ENCODE measurements at regions not wholly inside any gene's neighbourhood (a gene's known extent, or its start where the extent isn't known, plus 50 kb on each side); places are given as distances from the start of the nearest gene placed in this dataset.

DNA sequence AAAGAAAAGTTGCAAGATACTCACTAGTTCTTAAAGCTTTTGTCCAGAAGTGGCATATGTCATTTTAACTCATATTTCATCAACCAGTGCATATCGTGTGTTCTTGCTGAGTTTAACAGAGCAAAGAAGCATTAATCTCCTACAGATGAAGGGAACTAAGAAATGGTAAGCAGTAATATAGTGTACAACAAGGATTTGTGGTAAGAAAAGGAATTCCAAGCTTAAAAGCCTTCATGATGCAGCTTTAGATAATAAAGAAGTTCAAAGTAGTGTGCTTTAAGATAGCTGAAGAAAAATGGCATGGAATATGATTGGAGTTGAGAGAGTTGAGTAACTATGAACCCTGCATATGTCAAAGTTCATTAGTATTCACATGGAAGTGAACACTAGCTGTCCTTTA, 649.8 kb upstream of the FSHR start:
- intact Hi-C loops (cut with DNase I; ENCODE audit: low total_unique reads), result no loop called here
- no peak for DNase-seq (ENCODE audit: low spot score in 2 of 2)
- H3K4me3 ChIP-seq (ENCODE audit: low read depth, poor library complexity, severe bottlenecking), result no peak overlapping the region
- TF ChIP-seq POLR2A (IDR thresholded peaks at IDR 0.05), result no peak
- 65 to 74% methylated on average over 1 of the region's 1 CpG for WGBS, 2 donors

GRCh38 chr2:49801898-49802450, 647.7 kb upstream of the FSHR start:
- DNase-seq (ENCODE audit: low spot score in 2 of 2), result no peak
- WGBS, 2 donors, result 59 to 65% methylated on average over 2 of the region's 2 CpGs
- TF ChIP-seq, protein P1, sequence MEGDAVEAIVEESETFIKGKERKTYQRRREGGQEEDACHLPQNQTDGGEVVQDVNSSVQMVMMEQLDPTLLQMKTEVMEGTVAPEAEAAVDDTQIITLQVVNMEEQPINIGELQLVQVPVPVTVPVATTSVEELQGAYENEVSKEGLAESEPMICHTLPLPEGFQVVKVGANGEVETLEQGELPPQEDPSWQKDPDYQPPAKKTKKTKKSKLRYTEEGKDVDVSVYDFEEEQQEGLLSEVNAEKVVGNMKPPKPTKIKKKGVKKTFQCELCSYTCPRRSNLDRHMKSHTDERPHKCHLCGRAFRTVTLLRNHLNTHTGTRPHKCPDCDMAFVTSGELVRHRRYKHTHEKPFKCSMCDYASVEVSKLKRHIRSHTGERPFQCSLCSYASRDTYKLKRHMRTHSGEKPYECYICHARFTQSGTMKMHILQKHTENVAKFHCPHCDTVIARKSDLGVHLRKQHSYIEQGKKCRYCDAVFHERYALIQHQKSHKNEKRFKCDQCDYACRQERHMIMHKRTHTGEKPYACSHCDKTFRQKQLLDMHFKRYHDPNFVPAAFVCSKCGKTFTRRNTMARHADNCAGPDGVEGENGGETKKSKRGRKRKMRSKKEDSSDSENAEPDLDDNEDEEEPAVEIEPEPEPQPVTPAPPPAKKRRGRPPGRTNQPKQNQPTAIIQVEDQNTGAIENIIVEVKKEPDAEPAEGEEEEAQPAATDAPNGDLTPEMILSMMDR (IDR thresholded peaks at IDR 0.05), result no peak
- no peak for TF ChIP-seq POLR2A (IDR thresholded peaks at IDR 0.05)
- intact Hi-C loops (cut with DNase I; ENCODE audit: low total_unique reads), result no loop called here
- no peak overlapping the region for H3K4me3 ChIP-seq (ENCODE audit: low read depth, poor library complexity, severe bottlenecking)

DNA sequence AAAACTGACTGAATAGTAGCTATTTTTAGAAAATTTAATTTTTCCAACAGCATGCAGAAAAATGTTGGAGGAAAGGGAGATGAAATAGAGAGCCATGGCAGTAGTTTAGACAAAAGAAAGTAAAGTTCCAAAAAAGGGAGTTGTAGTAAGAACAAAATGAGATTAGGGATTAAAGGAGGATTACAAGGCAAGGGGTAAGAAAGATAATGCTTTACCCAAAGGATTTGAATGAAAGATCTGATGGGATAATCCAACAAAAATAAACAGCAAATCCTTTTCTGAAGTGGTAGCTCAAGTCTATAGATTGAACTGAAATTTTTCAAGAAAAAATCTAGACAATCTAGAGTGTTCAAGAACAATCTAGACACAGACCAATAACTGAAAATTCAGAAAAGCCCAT, 644.3 kb upstream of the FSHR start:
- no peak for TF ChIP-seq POLR2A (IDR thresholded peaks at IDR 0.05)
- TF ChIP-seq, protein P1 (IDR thresholded peaks at IDR 0.05), result no peak
- intact Hi-C loops (cut with DNase I; ENCODE audit: low total_unique reads), result no loop called here
- no peak for DNase-seq (ENCODE audit: low spot score in 2 of 2)
- no peak overlapping the region for H3K4me3 ChIP-seq (ENCODE audit: low read depth, poor library complexity, severe bottlenecking)

DNA sequence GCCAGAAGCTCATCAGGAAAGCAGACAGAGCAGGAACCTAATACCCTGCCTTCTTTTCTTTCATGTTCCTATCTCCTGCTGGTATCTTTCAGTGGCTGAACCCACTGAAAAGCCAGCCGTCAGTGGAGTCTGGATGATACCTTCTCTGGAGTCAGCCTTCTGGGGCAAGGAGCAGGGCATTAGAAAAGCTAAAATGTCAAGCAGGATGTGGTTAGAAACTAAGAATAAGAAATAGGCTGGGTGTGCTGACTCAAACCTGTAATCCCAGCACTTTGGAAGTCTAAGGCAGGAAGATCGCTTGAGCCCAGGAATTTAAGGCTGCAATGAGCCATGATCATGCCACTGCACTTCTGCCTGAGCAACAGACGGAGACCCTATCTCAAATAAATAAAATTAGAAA, 642.0 kb upstream of the FSHR start:
- intact Hi-C loops (cut with DNase I; ENCODE audit: low total_unique reads), result no loop called here
- no peak overlapping the region for H3K4me3 ChIP-seq (ENCODE audit: low read depth, poor library complexity, severe bottlenecking)
- TF ChIP-seq, protein P1 (IDR thresholded peaks at IDR 0.05), result no peak
- no peak for TF ChIP-seq POLR2A (IDR thresholded peaks at IDR 0.05)
- 93 to 96% methylated on average over 3 of the region's 3 CpGs for WGBS, 2 donors
- no peak for DNase-seq (ENCODE audit: low spot score in 2 of 2)

GRCh38 chr2:49794396-49794795, 640.1 kb upstream of the FSHR start:
- intact Hi-C loops (cut with DNase I; ENCODE audit: low total_unique reads), result no loop called here
- 98% methylated on average over 2 of the region's 2 CpGs for WGBS, 2 donors
- H3K4me3 ChIP-seq (ENCODE audit: low read depth, poor library complexity, severe bottlenecking), result no peak overlapping the region
- no peak for DNase-seq (ENCODE audit: low spot score in 2 of 2)
- no peak for TF ChIP-seq POLR2A (IDR thresholded peaks at IDR 0.05)
- TF ChIP-seq, protein P1 (IDR thresholded peaks at IDR 0.05), result no peak

- TF ChIP-seq, protein P1 (IDR thresholded peaks at IDR 0.05), result no peak
- no peak for TF ChIP-seq POLR2A (IDR thresholded peaks at IDR 0.05)
- DNase-seq (ENCODE audit: low spot score in 2 of 2), result no peak
- intact Hi-C loops (cut with DNase I; ENCODE audit: low total_unique reads), result no loop called here
These were observed 634.0 kb upstream of the FSHR start for GRCh38 chr2:49788300-49788699.

More at GRCh38 chr2:49788300-49788699, 634.0 kb upstream of the FSHR start:
- no peak overlapping the region for H3K4me3 ChIP-seq (ENCODE audit: low read depth, poor library complexity, severe bottlenecking)
